Kidney tubule cell (primary cell): ENCODE measurements at regions not wholly inside any gene's neighbourhood (a gene's known extent, or its start where the extent isn't known, plus 50 kb on each side); places are given as distances from the start of the nearest gene placed in this dataset.
"Not testable (repeated sequence)": the region's sequence is repeated elsewhere in the genome, so short reads cannot be mapped to it uniquely, and the experiment has no call there.

Experiments
- DNase-seq: peaks from one replicate; pipeline ENCODE4 v3.0.0-alpha.2; 2018; ENCODE audit warnings: low spot score

DNA sequence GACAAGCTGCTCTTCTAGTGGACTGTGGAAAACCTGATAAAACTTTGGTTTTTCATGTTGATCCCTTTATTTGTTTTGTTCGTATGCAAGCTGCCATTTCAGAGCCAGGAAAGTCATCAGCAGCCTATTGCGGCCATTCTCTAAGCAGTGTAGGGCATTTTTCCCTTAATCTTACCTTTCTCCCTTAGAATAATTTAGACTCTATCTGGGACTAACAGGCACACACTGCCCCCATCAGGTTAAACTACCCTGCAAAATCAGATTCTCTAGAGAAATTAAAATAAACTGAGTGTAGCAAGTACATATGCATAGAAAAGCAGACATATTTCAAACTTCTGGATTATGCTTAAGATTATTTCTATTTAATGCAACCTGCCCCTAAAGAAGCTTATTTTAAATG lies 347.5 kb downstream of the METTL4 start:
- peak; percentile 49 for DNase-seq

DNA sequence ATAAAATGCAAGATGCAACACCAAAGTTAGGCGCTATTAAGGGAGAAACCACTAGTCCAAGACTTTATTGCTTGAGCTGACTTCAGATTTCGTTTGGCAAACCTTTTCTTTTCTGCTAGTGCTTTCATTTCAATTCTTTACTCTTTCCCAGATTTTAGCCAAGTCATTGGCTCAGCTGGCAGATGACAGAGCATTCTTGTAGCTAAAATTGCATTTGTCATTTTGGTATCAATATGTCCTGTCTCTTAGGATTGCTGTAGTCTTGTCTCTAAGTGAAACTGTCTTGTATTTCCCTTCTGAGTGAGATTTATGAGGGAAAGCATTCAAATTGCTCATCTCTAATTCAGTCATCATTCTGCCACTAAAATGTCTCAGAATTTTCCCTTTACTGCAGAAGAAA lies 335.1 kb downstream of the METTL4 start:
- DNase-seq: no peak

DNA sequence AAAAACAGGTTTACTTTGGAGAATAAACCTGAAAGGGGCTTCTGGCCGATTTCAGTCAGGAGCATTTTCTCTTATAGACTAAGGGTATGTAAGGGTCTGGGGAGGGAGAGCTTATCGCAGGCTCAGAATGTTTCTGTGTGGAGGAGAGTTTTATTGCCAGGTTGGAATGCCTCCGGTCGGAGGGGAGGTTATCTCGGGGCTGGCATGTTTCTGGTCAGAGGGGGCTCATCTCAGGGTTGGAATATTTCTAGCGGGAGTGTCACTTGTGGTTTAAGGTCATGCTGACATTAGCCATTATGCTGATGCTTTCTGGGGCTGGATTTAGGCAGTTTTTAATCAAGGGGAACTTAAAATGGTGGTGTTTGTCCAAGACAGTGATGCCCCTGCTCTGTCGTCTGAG lies 333.6 kb downstream of the METTL4 start:
- no peak for DNase-seq

DNA sequence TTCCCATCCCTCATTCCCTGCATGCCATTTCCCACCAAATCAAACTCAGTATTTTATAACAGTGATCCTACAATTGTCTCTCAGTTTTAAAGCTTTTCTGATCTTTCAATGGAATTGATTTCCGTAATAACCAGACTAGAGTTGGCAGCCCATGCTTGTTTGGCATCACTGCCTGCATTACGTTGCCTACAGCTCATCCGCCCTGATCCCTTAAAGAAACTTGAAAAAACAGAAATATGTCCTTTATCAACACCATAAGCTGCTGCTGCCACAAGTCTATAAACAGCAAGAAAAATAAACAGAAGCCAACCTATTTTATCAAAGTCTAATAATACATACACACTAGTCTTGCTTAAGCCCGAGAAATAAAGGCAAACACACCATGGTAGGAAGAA lies 331.0 kb downstream of the METTL4 start:
- DNase-seq: no peak

DNA sequence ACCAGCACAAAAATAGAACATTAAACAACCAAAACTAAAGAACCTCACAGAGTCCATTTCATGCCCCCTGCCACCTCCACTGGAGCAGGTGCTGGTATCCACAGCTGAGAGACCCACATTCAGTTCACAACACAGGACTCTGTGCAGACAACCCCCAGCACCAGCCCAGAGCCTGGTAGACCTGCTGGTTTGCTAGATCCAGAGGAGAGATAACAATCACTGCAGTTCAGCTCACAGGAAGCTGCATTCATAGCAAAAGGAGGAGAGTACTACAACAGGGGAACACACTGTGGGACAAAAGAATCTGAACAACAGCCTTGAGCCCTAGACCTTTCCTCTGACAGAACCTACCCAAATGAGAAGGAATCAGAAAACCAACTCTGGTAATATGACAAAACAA lies 326.7 kb downstream of the METTL4 start:
- no peak for DNase-seq

DNA sequence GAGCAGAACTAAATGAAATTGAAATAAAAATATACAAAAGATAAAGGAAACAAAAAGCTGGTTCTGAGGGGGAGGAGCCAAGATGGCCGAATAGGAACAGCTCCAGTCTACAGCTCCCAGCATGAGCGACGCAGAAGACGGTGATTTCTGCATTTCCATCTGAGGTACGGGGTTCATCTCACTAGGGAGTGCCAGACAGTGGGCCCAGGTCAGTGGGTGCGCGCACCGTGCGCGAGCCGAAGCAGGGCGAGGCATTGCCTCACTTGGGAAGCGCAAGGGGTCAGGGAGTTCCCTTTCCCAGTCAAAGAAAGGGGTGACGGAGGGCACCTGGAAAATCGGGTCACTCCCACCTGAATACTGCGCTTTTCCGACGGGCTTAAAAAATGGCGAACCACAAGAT lies 324.2 kb downstream of the METTL4 start:
- DNase-seq: not testable (repeated sequence)

DNA sequence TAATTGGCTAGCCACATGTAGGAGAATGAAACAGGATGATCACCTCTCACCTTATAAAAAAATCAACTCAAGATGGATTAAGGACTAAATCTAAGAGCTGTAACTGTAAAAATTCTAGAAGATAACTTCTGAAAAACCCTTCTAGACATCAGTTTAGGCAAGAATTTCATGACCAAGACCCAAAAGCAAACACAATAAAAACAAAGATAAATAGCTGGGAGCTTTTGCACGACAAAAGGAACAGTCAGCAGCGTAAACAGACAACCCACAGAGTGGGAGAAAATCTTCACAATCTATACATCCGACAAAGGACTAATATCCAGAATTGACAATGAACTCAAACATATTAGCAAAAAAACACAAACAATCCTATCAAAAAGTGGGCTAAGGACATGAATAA lies 316.3 kb downstream of the METTL4 start:
- no peak for DNase-seq

DNA sequence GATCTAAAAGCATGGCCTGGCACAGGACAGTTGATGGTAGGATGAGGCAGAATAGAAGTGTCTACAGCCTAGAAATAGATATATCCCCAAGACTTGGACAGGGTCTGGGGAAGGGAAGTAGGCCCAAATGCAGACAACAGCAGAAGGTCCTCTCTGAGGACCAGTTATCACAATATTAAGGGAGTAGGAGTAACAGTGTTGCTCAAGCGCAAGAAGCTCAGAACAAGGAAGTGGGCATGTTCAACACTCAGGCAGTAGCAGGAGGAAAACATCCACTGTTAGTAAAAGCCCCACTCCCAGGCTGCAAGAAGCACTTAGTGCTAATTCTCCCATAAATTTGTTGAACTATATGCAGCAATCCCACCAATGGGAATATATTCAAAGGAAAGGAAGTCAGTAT lies 314.7 kb downstream of the METTL4 start:
- DNase-seq: no peak

DNA sequence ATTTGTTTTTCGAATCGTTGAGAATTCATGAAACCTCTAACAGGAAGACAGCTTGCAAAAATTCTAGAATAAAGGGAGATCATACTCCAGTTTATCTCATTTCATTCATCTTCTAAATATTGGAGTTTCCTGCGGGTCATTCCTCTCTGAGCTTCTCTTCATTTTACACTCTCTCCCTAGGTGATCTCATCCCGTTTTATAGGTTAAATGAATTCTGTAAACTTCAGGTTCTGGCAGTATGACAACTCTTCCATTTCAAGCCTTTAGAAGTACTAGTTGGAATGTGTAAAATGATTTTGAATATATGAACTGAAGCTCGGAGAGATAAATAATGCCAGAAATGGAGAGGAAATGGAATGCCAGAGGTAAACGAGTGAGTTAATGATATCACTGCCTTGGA lies 312.4 kb downstream of the METTL4 start:
- no peak for DNase-seq

DNA sequence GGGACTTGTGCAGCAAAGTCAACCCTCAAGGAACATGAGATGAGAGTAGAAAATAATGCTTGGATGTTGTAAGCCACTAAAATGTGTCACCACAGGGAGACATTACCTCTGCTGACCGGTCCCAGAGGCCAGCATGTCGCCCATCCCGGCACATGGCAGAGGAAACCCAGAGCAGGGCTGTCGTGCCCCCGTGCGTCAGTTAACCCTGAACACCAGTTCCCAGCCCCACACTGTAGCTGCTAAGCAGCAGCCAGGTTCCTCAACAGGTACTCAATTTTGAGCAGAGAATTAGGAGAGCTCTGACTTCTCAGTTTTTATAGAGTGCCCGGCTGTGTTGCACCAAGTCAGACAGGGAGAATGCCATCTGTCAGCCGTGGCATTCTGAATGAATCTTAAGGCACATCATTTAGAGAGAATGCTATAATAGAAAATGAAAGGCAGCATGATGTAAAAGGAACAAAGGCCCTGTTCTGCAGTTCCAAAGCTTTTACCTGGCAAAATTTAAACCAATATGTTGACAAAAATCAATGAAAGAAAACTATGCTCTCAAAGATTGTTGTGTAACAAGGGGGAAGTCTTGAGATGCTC lies 307.9 kb downstream of the METTL4 start:
- DNase-seq: no peak

DNA sequence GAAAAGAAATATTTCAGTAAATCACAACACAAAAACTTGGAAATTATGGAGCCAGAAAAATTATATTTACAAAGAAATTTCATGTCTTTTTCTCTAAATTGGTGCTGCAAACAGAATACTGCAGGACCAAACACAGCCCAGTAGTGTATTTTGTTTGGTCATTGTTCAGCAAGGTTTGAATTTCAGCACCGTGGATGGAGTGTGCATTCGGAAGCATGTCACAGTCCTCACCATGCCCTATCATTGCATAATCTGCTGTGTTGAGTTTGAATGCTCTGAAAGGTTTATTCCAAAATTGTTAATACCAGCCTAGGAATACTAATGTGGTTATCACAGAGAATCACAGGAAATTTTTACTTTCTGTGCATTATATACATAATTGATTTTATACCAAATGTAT lies 296.7 kb downstream of the METTL4 start:
- DNase-seq: no peak

DNA sequence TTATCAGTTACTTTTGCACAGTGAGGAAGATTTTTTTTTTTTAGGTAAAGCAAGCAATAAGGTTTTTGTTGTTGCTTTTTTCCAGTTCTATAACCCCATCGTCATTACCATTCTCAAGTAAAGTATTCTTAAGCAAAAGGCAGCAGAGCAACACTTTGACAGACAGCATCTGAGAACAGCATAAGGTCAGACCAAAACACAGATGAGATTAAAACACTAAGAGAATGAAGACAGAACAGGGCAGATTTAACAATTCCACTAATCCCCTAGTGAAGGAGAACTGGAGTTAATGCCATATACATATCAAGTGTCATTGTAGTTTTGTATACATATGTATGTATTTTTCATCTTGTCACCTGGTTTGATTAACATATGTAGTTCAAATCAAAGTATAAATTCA lies 290.2 kb downstream of the METTL4 start:
- DNase-seq: no peak

DNA sequence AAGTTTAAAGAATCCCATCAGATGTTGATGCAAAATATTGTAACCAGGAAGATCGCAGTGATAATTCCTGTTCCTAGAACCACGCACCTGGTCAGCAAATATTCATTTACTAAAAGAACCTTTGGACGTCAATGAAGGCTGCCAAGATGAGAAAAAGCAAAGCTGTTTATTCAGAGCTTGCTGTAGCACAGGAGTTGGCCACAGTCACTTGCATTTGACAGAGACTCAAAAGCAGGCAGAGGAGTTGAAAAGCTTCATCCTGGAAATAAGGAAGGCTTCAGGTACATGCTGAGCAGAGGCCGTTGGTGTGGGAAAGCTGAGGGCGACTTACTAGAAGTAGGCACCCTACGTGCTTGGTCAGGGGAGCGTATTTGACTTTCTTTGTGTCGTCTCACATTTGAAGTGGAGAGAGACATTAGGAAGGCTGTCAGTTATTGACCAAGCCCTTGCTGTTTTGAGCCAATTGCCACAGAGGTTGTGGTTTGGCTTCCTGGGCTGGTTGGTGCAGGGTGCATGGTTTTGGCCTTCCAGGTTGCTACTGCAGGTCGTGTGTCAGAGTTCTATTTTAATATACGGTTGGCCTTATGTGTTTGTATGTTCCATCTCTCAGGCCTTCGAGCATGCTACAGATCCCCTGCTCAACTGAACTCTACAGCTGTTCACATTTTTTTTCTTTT lies 289.6 kb downstream of the METTL4 start:
- DNase-seq: no peak

DNA sequence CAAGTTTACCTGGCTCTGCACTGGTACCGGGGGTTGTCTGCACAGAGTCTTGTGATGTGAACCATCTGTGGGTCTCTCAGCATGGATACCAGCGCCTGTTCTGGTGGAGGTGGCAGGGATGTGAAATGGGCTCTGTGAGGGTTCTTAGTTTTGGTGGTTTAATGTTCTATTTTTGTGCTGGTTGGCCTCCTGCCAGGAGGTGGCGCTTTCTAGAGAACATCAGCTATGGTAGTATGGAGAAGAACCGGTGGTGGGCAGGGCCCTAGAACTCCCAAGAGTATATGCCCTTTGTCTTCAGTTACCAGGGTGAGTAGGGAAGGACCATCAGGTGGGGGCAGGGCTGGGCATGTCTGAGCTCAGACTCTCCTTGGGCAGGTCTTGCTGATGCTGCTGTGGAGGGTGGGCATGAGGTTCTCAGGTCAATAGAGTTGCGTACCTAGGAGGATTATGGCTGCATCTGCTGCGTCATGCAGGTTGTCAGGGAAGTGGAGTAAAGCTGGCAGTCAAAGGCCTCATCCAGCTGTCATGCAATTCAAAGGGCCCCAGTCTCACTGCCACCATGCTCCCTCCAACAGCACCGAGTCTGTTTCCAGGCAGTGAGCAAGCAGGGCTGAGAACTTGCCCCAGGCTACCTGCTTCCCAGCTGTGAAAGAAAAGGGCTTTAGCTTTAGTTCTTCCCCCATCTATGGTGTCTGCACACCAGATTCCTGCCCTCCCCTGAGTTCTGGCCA lies 278.0 kb downstream of the METTL4 start:
- DNase-seq: no peak

DNA sequence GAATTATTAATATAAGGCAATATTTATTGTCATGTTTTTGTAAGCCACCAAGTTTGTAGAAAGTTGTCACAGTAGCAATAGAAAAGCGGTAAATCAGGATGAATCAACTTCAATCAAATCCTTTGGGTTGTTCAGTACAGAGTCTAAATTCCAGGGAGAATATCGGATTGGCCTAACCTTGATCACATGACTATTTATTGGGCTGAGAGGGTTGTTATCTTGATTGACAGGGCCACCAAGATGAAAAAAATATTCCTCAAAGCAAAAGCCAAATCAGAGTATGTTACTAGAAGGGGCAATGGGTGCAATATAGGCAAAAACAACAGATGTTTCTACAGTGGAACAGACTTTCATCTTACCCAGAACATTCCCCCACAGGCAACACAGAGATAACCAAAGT lies 270.0 kb downstream of the METTL4 start:
- DNase-seq: no peak

DNA sequence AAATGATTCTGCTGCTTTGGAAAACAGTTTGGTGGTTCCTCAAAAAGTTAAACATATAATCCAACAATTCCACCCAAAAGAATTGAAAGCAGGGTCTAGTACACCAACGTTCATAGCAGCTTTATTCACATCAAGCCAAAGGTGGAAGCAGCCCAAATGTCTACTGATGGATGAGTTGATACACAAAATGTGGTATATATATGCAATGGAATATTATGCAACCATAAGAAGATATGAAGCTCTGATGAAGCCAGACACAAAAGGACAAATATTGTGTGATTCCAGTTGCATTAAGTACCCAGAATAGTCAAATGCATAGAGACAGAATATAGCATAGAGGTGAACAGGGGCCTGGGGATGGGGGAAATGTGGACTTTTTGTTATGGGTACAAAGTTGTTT lies 269.3 kb downstream of the METTL4 start:
- DNase-seq: no peak

DNA sequence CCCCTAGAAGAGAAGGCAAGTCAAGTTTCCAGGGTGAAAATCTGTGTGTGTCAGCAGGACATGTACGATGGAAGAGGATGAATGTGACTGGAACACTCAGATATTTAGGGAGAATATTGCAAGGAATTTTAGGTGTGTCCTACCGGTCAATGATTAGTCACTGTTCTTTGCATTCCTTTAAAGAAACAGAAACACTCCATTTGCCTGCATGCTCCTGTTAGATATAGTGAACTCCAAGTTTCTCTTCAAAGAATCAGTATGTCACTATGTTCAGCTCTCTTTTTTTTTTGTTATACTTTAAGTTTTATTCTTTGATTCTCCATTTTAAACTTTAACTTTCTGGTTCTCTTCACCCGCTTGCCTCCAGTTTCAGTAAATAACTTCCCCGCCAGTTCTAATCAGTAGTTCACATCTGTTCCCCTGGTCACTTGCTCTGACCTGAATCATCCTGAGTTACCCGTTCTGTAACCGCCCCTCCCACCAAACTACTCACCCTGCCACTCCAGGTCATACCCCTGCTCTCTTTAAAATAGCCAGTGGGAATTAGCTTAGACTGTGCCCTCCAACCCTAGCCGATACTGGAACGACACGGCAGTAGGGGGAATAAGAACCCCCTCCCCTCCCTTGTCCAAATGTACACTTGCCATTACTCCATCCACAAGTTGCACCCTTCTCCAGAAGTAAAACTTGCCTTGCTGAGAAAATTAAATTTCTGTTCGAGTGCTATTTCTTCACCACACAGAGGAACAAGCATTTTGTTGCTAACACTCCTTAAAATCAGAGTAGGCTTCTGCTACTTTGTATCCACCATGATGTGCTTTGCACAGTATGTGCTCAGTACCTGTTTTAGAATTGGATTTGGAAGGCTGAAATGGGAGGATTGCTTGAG lies 268.4 kb downstream of the METTL4 start:
- peak; percentile 71 for DNase-seq

DNA sequence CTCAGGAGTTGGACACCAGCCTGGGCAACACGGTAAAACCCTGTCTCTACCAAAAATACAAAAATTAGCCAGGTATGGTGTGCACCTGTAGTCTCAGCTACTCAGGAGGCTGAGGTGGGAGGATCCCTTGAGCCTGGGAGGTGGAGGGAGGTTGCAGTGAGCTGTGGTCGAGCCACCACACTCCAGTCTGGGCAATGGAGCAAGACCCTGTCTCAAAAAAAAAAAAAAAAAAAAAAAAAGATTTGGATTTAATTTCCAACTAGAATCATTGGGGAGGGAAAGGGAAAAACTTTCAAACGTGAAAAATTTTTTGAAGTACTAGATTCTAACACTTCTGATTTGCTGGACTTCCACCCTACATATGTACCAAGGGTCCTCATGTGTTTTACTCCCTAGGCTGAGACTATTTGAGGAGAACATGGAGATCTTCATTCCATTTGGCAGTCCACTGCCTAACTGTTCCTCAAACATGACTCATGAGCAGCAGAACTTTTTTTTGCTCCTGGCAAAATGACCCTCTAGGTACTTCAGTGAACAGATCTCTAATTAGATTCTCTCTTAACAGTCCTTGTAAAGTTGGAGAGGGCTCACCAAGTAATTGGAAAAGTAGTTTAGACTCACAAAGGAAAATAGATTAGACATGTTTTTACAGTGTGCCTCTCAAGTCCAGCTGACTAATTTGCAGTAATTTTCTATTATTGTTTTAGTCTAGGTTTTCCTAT lies 267.6 kb downstream of the METTL4 start:
- DNase-seq: peak; percentile 30

DNA sequence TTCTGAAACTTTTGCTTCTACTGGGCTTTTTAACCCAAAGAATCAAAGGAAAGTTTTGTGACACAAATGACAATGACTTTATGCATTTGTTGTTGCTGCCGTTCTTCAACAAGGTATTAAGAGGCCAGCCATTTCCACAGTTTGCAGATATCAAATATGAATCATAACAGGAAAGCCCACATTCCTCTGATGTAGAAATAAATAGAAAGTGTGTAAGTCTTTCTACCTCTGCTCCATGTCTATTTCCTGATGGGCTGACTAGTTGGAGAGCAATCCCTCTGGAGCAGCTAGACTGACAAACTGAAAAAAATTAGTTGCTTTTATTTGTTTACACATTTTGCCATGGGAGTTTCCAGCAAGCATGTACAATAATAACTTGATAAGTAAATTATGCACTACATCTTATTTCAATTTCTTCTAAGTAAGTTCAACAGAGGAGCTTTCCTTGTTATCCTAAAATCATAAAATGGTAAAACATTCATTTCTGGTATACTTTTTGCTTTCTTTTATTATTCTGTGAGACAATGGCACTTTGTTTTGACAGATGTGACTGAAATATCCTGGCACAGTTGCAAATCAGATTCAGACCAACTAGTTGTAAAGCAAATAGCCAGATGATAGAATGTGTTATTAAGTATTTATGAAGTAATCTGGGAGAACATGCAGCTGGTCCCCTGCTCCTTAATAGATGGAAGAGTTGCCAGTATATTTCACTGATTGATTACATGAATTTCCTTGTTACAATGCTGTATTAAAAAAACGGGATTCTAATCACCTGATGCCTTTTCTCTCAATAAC lies 266.7 kb downstream of the METTL4 start:
- DNase-seq: peak; percentile 43

DNA sequence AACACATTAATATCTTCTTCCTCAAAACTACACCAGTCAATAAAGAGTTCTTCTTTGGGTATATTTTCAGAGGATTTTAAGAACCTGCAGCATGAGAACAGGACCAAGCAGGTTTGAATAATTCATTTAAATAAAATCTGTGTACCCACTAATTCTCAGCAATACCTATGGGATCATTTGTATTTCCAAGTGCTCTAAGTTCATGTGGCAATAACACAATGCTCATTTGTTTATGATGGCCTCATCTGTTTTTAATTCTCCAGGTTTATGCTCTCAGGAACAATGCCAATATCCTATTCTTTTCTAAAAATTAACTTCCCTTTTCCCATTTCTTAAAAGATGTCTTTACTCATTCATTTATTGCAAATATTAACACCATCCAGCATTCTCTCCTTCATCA lies 264.7 kb downstream of the METTL4 start:
- no peak for DNase-seq

DNA sequence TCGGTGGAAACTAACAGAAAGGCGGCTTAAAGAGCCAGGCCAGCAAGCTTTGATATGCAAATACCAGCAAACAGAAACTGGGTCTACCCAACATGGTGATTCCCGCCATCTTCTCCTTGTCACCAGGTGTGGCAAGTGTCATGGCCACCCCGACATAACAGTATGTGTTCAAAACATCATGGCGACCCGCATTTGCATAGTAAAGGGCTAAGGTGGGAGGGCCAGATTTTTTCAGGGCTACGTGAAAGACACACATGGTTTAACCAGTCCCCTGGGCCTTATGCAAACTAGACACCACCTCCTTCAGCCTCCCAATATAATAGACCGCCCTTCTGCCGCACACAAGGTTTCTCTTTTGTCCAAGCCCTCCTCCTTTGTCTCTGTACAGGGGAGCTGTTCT lies 260.4 kb downstream of the METTL4 start:
- no peak for DNase-seq
